Heart right ventricle (tissue), 16 donors: ENCODE measurements at regions not wholly inside any gene's neighbourhood (a gene's known extent, or its start where the extent isn't known, plus 50 kb on each side); places are given as distances from the start of the nearest gene placed in this dataset.

Experiments used
- ATAC-seq, 8 donors: fragments of 200-7000 bp; cut with Tn5 transposase; one replicate each; pipeline ENCODE4 v1.9.1; 2020; ENCODE audit warnings: mild to moderate bottlenecking in 8 of 8, moderate library complexity in 8 of 8, moderate number of reproducible peaks in 1 of 8
- DNase-seq, 2 donors: peaks; one replicate each; pipeline ENCODE4 v3.0.0-alpha.2; 2020
- H3K27ac ChIP-seq, 10 donors: fragments of 200-600 bp; sonication (generic) in 2 of 10; one replicate each; pipeline versions ENCODE4 v1.5.0 to v1.8.0; 2020 to 2022; ENCODE audit warnings: mild to moderate bottlenecking in 3 of 10
- H3K27me3 ChIP-seq, 7 donors: fragments of 200-600 bp; one replicate each; pipeline ENCODE4 v1.8.0; 2021 to 2022; ENCODE audit warnings: mild to moderate bottlenecking in 2 of 7
- H3K36me3 ChIP-seq, 9 donors: fragments of 200-600 bp; sonication (generic) in 1 of 9; one replicate each; pipeline versions ENCODE4 v1.5.0 to v1.8.0; 2020 to 2022; ENCODE audit warnings: mild to moderate bottlenecking in 2 of 9
- H3K4me1 ChIP-seq, 9 donors: fragments of 200-600 bp; sonication (generic) in 1 of 9; one replicate each; pipeline versions ENCODE4 v1.5.0 to v1.8.0; 2020 to 2022; ENCODE audit warnings: mild to moderate bottlenecking in 4 of 9
- H3K4me3 ChIP-seq, 10 donors: fragments of 200-600 bp; sonication (generic) in 2 of 10; one replicate each; pipeline versions ENCODE4 v1.5.0 to v1.8.0; 2020 to 2022; ENCODE audit warnings: mild to moderate bottlenecking in 7 of 10, moderate library complexity in 2 of 10
- H3K9me3 ChIP-seq, 11 donors: fragments of 200-600 bp in 10 of 11; sonication (generic) in 2 of 11; one replicate each; pipeline versions ENCODE4 v1.5.0 to v1.8.0; 2013 to 2022; ENCODE audit warnings: mild to moderate bottlenecking in 2 of 11, control low read depth in 1 of 11, moderate library complexity in 1 of 11
- WGBS, 2 donors: extraction: QIAGEN DNeasy Blood & Tissue Kit; methylation state at CpG; one replicate each; pipeline ENCODE4 v1.1.7; 2013; ENCODE audit warnings: inconsistent platforms in 1 of 2; 5-methylcytosine and 5-hydroxymethylcytosine counted together
- intact Hi-C, 10 donors: fragments of 100-400 bp; cut with DNase I; formaldehyde crosslinking; loops; one replicate each; pipeline versions ENCODE4 v1.11.1 to v1.14.2; 2022
- TF ChIP-seq, protein P1 (sequence below), 9 donors: fragments of 200-600 bp; sonication (generic) in 2 of 9; IDR thresholded peaks; one replicate each; pipeline versions ENCODE4 v1.5.0 to v1.8.0; 2021 to 2022; ENCODE audit warnings: antibody characterized with exemption in 9 of 9, mild to moderate bottlenecking in 5 of 9, moderate library complexity in 1 of 9
- donor health status: Arrhythmogenic right ventricular cardiomyopathy.
- donor health status: ischemic (EF 13 %, LVEDD 7.1; RV severe dilation, severe dysfunction).
- donor health status: healthy with polysubstance abuse.
- donor health status: DM: no; HTN: yes; CAD: no.
- donor health status: DM: no; HTN: no; CAD: no.
- donor health status: ischemic (EF 25% LVEDD 6.9; RV normal size, moderate dysfunction).
- donor health status: ischemic (EF 25% LVEDD 5.7; RV mildly dilated, moderate dysfunction).
- donor health status: healthy.
- donor health status: DM: yes; HTN: yes; CAD: no.
- donor health status: Ischemic cardiomyopathy.
- donor health status: ischemic (EF 35%, LVEDD 5.7; RV mildly dilated, moderate dysfunction).
- donor health status: nonischemic (EF 11% LVEDD 7.7; RV severe dilation, severe dysfunction).
- donor health status: DM: yes; HTN: yes; CAD: no.
- donor health status: PGD.
- donor health status: ischemic (EF 29% LVEDD 5.4; RV normal size, mild dysfunction).
- donor health status: nonischemic (EF 23%, LVEDD 6.1; RV moderate dilation, normal function).

DNA sequence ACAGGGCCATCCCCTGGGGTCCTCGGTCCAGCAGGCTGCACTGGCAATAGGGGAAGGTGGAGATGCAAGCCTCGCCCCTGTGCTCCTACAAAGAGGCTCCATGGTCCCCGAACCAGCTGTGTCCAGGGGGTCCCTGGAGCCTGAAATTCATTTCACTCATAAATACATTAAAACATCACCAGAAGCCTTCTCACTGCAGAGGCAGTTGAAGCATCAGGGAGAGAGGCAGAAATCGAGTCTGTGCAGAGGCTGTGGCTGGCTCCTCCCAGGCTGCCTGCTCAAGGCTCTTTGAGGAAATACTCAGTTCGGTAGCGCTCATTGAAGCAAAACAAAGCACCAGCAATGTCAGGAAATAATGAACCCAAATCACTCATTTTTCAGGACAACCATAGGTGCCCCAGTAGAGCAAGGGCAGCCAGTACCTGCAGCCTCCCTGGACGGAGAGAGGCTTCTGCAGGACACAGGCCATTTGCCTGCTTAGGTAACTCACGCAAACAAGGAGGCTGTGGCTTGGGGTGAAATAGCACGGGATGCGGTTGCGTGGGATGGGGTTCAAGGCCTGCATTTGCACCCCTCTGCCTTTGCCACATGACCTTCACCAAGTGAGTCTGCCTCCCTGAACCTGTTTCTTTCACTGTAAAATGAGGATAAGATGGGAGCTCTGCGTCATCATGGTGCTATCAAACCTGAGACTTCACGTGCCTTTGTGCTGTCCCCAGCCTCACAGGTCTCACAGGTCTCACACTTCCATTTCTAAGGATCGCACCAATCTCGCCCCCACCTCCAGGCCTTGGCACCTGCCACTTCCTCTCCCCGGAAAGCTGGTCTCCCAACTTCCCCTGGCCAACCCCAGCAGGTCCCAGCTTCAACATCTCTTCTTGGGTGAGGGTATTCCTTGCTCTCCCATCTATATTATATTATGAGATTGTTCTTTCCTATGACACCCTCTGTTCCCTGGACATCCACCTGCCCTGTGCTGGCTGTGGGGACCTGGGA, 84.3 kb upstream of the SHISAL1 start:
- intact Hi-C loops: no loop called here

DNA sequence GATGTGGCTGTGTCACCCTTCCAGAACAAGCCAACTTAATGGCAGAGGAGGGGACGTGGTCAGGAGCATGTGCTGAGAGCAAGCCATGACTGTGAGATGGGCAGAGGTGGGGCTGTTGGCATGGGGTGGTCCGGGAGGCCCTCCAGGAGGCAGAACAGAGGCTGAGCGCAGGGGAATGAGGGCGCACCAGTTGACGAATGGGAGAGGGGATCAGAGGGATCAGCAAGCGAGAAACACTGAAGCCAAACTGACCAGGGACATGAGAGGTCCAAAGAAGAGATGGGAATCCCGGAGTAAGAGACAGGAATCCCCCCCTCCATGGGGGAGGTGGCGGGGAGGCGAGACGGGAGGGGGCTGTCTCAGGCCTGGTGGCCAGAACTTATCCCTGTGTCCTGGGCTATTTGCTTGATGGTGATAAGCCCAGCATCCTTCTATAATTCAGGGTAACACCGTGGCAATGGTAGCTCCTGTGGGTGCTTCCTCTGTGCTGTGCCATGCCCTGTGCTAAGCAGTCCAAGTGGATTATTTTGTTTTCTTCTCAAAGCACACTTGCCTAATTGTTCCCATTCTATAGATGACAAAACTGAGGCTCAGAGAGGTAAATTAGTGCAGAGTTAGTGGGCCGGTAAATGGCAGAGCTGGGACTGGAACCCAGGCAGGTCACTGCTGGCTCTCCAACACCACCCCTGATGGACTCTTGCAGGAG, 83.4 kb upstream of the SHISAL1 start:
- no peaks in the 10 kb centered on the region for H3K4me1 ChIP-seq
- DNase-seq (no peak), ATAC-seq (no peak)
- H3K9me3 ChIP-seq: no peaks in the 10 kb centered on the region
- 80 to 84% methylated on average over 12 of the region's 12 CpGs for WGBS, 2 donors
- H3K27ac ChIP-seq: no peak overlapping the region
- peaks cover 0 to 15% (median 0%) of the 10 kb centered on the region in 7 donors for H3K27me3 ChIP-seq
- no peaks in the 10 kb centered on the region for H3K36me3 ChIP-seq
- intact Hi-C loops: no loop called here
- TF ChIP-seq, protein P1, sequence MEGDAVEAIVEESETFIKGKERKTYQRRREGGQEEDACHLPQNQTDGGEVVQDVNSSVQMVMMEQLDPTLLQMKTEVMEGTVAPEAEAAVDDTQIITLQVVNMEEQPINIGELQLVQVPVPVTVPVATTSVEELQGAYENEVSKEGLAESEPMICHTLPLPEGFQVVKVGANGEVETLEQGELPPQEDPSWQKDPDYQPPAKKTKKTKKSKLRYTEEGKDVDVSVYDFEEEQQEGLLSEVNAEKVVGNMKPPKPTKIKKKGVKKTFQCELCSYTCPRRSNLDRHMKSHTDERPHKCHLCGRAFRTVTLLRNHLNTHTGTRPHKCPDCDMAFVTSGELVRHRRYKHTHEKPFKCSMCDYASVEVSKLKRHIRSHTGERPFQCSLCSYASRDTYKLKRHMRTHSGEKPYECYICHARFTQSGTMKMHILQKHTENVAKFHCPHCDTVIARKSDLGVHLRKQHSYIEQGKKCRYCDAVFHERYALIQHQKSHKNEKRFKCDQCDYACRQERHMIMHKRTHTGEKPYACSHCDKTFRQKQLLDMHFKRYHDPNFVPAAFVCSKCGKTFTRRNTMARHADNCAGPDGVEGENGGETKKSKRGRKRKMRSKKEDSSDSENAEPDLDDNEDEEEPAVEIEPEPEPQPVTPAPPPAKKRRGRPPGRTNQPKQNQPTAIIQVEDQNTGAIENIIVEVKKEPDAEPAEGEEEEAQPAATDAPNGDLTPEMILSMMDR (IDR thresholded peaks at IDR 0.05): no peak
- H3K4me3 ChIP-seq: no peak overlapping the region

More for the DNA sequence above, 84.3 kb upstream of the SHISAL1 start:
- Histone ChIP-seq H3K4me3 (no peak overlapping the region), H3K4me1 (no peaks in the 10 kb centered on the region), H3K27ac (no peak overlapping the region), H3K27me3 (peaks cover 0 to 15% (median 0%) of the 10 kb centered on the region in 7 donors), H3K9me3 (no peaks in the 10 kb centered on the region), H3K36me3 (no peaks in the 10 kb centered on the region)
- TF ChIP-seq, protein P1 (IDR thresholded peaks at IDR 0.05): no peak
- ATAC-seq (no peak), DNase-seq (peak in 1 of 2 donors; percentile 2)
- 86 to 87% methylated on average over 16 of the region's 16 CpGs for WGBS, 2 donors

DNA sequence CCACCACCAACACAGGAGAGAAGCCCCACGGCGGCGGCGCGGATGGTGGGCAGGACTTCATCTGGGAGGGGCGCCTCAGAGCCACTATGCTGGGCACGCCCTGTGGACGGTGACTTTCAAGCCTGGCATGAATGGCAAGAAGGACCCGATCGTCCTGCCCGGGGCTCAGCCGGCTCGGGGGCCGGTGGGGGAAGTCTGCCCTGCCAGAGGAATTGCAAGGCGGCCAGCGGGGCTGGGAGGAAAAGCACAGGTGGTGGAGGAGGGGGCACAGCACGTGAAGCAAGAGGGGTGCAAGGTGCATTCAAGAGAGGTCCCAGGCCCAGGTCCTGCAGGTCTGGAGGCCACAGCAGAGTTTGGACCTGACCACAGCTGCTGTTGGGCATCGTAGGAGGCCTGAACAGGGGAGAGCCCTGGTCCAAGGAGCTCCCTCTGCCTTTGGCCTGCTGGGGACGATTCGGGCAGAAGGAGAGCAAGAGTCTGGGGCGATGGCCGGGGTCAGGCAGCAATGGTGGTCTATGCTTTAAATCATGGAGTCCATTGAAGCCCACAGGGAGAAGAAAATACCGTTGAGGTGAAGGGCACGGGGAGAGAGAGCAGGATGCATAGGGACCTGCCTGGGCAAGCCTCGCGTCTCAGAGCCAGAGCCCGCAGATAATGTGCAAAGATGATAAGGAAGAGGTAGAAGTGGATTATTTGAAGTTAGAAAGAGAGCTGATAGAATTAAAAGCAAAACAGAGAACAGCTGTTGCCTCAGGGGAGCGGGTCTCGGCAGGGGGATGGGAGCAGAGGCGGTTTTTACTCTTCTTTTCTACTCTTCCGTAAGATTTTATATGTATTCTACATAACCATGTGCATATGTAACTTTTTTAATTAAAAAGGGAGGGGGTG, 82.6 kb upstream of the SHISAL1 start:
- intact Hi-C loops: no loop called here
- H3K27me3 ChIP-seq: peaks cover 0 to 15% (median 0%) of the 10 kb centered on the region in 7 donors
- H3K4me3 ChIP-seq: no peak overlapping the region
- H3K36me3 ChIP-seq: no peaks in the 10 kb centered on the region
- no peak for ATAC-seq
- no peaks in the 10 kb centered on the region for H3K4me1 ChIP-seq
- peak in 1 of 2 donors; percentile 6 for DNase-seq
- H3K27ac ChIP-seq: no peak overlapping the region
- WGBS, 2 donors: 85 to 86% methylated on average over 31 of the region's 31 CpGs
- no peaks in the 10 kb centered on the region for H3K9me3 ChIP-seq
- TF ChIP-seq, protein P1 (IDR thresholded peaks at IDR 0.05): no peak
